ENCODE measurements at regions not wholly inside any gene's neighbourhood (a gene's known extent, or its start where the extent isn't known, plus 50 kb on each side); places are given as distances from the start of the nearest gene placed in this dataset.

- no peak for TF ChIP-seq CTCF (optimal IDR thresholded peaks at IDR 0.05 in 1 of 3, IDR thresholded peaks at IDR 0.05 in 1 of 3, conservative IDR thresholded peaks at IDR 0.05 in 1 of 3; ENCODE audit: extremely low read depth in 1 of 3, insufficient read depth in 2 of 3, low read length in 3 of 3)
- TF ChIP-seq EZH2 (IDR thresholded peaks at IDR 0.05; ENCODE audit: low read length), result no peak
These were observed 1888.2 kb downstream of the EFNA5 start for GRCh38 chr5:105782501-105782900.
